GM19463 (cell line): ENCODE measurements at regions not wholly inside any gene's neighbourhood (a gene's known extent, or its start where the extent isn't known, plus 50 kb on each side); places are given as distances from the start of the nearest gene placed in this dataset.
"Not testable (repeated sequence)": the region's sequence is repeated elsewhere in the genome, so short reads cannot be mapped to it uniquely, and the experiment has no call there.

Experiments used
- ATAC-seq: cut with Tn5 transposase; IDR thresholded peaks from one replicate; pipeline ENCODE4 v1.9.1; 2021; ENCODE audit warnings: mild to moderate bottlenecking, moderate library complexity; ENCODE audit not compliant: unreplicated experiment

DNA sequence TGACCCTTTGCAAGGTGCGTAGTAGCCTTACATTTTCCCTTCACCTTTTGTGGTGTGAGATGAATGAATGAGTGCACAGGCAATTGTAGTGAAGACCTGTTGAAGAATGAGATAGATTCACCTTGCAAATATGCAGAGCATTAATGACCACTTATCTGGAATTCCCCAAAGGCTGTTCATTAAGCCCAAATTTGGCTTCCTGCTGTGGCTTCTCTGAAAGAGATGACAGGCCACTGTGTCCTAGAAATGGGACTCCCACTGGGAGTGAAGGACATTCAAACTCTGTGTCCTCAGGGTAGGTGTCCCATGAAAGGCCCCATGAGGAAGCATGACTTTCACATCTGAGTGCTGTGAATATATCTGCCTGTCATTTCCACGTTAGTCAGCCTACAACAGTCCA lies 1821.8 kb upstream of the PIK3C3 start:
- ATAC-seq = no peak

DNA sequence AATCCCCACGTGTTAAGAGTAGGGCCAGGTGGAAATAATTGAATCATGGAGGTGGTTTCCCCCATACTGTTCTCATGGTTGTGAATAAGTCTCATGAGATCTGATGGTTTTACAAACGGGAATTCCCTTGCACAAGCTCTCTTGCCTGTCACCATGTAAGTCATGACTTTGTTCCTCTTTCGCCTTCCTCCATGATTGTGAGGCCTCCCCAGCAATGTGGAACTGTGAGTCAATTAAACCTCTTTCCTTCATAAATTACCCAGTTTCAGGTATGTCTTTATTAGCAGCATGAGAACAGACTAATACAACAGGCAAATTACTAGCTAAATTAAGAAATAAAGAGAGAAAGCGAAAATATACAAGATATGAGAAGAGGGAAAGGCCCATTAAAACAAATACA lies 1822.6 kb upstream of the PIK3C3 start:
- ATAC-seq = not testable (repeated sequence)

DNA sequence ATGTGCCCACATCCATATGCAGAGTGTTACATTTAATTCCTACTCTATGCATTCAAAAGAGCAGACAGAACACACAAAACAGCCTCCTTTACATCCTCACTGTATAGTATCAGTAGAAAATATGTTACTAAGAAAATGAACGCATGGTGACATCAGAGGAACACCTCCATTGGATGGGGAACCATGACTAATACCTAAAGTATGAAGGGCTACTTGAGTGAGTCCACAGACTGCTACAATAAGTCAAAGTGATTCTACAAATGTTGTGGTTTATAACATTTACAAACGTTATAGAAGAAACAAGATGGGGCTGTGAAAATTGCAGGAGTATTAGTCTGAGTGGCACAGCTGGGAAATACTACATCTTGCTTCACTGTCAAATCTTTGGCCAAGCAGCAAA lies 1830.9 kb upstream of the PIK3C3 start:
- no peak for ATAC-seq

DNA sequence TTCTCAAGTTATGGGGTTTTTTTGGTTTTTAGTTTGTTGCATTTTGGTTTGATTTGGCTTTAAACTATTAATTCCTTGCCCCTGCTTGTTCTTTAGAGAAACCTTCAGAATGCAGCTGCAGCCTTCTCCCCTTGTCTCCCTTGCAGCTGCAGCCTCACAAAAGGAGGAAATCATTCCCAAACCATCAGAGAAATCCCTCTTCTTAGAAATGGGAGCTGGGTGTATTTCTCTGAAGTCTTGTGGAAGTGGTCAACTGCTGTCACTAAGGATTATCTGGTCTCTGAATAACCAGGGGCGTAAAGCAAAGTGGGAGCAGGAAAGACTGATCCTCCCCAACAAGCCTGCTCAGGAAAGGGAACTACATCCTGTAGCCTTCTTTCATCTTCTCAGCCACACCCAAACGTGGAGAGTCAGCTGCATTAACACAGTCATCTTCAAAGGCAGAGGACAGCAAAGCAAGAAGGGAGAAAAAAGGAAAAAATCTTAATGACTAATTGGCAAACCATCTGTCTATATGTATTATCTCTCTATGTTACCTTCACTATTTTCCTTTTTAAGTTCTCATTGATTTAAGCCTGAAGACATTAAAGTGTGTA lies 1834.1 kb upstream of the PIK3C3 start:
- ATAC-seq = no peak

DNA sequence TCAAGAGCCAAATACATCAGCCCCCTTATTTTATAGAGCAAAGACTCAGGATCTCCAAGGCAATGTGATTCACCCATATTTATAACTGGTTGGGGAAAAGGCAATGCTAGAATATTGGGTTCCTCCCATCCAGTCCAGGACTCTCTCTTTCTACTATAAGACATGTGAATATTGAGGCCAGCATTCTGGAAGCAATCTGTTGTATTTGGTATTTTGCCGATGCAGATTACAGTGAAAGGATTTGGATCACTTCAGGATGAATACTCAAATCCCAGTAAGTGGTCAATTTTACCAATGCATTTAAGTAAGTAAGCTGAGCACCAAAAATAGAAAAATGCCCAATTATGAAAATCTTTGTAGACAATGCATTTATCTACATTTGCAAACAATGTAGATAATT lies 1834.7 kb upstream of the PIK3C3 start:
- no peak for ATAC-seq

DNA sequence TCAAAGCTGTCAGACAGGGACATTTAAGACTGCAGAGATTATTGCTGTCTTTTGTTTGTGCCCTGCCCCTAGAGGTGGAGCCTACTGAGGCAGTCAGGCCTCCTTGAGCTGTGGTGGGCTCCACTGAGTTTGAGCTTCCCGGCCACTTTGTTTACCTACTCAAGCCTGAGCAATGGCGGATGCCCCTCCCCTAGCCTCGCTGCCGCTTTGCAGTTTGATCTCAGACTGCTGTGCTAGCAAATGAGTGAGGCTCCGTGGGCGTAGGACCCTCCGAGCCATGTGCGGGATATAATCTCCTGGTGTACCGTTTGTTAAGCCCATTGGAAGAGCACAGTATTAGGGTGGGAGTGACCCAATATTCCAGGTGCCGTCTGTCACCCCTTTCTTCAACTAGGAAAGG lies 1835.5 kb upstream of the PIK3C3 start:
- ATAC-seq = not testable (repeated sequence)

DNA sequence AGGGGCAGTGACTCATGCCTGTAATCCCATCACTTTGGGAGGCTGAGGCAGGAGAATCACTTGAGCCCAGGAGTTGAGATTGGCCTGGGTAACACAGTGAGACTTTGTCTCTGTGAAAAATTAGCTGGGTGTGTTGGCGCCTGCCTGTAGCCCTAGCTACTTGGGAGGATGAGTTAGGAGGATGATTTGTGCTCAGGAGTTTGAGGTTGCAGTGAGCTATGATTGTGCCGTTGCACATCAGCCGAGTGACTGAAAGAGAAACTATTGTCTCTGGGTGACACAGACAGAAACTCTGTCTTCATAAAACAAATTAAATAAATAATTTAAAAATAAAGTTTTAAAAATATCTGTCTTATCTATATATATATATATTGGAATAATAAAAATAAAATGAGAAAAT lies 1844.6 kb upstream of the PIK3C3 start:
- no peak for ATAC-seq

DNA sequence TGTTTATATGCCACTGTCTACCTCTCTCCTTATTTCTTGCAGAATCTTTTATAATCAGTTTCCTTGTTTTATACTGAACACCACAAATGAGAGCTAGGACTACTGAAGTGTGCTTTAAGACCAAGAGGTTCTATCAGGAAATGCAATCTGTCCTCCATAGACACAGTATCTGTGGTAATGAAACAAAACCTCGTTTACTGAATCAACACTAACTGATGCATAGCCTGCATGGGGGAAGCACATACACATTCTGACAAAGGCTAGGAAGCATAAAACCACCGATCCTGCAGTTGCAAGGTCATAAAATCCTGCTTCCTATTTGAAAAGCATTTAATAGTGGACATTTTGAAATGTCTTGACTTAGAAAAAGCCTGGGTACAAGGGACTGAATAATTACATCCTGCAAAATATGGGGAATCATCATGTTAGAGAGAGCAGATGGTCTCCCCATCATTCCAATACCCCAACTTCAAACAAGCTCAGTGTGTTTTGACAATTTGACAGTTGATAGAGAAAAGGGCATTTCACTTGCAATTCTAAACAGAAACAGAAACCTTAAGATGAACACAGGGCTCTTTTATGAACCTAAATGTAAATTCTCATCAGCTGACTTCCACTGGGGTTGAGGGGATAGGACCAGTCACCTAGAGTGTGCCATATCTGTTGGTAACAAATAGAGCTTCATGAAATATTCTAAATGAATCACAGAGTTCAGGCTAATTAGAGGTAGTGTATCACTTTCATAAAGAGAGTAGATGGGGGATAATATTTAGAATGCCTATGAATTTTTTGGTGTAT lies 1845.6 kb upstream of the PIK3C3 start:
- no peak for ATAC-seq

DNA sequence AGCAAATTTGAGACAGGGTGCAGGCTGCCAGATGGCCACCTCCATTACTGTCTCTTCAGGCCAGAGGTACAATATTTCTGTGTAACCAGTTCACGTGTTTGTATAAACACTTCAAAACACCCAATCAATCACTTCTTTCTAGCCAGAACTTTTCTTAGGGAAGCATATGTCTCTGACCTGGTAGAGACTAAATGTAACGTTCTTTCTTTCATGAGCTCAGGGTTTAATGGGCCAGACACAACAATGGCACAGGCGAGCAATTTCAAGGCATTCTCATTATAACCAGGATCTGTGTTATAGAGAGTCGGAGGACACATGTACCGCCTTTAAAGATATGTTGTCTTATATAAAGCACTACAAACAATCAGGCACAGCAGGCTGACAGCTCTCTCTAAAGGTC lies 1846.4 kb upstream of the PIK3C3 start:
- ATAC-seq = no peak

DNA sequence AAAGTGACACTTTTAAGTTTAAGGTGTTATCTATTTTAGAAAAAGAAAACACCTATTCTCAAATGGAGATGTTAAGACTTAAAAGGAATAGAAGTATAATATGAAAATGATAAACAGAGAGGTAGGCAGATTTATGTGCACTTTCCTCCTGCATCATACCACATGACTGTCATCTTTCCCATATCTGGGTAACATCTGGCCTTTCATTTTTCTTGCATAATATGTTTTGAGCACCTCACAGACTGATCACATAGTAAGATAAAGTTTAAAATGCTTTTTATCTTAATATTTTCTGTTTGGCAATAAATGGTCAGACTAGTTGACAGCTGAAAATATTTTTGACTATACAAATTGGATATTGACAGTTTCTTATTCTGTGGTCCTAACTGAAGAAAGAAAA lies 1852.1 kb upstream of the PIK3C3 start:
- ATAC-seq = no peak

DNA sequence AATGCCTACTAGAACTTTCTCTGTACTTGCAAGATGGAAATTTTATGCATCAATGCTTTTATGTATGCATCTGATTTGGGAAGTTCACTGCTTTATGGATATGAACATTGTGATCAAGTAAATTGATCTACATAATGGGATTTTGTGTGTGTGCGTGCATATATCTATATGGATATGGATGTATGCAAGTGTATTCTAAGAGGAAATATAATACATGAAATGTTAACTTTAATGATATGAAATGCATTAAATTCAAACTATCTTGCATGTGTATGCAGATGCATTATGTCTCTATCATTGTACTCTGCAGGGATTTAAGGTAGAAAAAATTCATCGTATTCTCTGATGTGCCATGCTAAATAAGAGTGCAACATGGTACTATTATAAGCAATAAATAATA lies 1855.4 kb upstream of the PIK3C3 start:
- ATAC-seq = no peak

DNA sequence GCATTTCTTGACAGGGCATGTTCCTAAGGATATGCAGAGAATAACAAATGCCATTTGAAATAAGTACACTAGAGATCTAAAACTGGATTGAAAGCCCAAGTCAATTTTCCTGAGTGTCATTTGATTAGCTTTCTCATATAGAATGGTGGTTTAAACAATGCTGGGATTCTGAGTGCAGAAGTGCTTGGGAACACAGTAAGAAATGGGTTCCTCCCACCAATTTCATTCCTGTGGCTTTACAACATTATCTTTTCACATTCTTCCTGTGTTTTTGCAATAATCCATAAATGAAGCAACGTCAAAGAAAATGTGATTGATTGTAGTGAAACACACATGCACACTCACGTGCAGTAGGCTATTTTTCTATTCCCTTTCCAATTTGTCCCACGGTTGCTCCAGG lies 1858.4 kb upstream of the PIK3C3 start:
- ATAC-seq = no peak

DNA sequence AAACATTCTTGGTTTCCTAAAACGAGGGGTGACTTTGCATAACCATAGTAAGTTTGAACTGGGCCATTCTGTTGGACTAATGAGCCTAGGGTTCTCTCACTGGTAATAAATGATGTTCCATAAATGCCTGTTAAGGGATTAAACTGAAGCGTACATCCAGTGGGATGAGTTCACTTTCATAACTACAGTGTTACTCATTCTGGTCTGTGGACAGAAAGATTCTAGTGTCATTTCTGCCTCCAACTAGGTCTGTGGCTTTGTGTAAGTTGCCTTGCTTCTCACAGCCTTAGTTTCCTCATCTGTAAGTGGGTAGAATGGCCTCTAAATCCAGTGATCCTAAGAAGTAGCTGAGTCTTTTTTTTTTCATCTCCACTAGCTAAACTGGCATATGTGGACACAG lies 1860.6 kb upstream of the PIK3C3 start:
- ATAC-seq = no peak

DNA sequence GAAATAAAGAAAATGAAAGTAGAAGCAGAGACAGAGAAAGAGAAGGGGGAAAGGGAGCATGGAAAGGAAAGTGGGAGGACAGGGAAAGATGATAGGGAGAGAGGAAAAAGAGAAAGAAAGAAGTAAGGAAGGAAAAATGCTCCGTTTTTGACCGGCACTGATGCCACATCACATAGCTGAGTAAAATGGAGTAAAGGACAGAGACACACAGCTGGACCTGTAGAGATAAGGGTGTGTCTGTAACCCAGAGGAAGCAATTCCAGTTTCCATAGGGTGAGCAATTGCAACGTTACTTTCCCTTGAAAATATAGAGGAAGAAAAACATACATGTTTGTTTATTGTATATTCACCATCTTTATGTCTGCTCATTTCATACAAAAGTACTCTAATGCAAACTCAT lies 1866.9 kb upstream of the PIK3C3 start:
- ATAC-seq = no peak

DNA sequence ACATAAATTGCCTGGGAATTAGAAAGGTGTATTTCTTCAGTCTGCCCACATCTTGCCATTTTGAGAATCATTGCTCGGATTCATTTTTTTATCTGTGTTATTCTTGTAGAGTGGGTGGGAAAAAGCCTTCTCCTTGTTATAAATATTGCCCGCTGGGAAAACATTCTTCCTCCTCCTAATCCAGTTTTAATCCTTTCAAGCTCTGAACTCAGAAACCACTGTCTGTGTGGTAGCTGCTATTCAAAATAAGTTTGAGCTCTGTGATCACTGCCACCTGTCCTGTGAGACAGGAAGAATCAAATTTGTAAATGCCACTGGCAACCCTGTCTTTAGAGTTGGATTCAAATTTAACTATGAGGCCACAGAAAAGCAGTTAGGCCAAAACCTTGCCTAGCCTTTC lies 1875.2 kb upstream of the PIK3C3 start:
- ATAC-seq = no peak

DNA sequence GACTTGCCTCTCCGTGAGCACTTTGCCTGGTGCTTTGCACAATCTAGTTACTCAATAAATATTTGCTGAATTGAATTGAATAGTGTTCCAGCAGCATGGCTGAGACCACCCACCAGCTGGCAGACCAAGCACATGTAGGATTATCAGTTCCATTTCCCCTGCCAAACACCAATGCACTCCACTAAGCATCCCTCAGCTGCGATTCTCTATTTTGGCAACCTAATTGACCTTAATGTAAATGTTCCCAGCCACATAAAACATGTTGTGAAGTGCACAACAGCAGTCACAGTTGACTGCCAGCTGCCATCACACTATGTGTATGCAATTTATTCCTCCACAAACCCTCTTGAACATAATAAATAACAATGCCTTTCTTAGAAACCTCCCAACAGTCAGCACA lies 1879.4 kb upstream of the PIK3C3 start:
- no peak for ATAC-seq

DNA sequence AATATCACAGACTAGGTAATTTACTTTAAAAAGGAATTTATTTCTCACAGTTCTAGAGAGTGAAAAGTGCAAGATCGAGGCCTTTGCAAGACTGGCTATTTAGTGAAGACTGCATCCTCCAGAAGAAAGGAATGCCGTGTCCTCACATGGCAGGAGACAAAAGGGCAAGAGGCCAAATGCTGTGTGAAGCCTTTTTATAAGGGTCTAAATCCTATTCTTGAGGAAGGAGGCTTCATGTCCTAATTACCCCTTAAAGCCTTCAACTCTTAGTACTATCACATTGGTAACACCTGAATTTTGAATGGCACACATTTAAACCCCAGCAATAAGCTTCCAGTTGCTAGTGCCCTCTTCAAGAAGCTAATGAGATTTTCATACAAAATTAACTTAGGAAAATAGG lies 1882.3 kb upstream of the PIK3C3 start:
- no peak for ATAC-seq

DNA sequence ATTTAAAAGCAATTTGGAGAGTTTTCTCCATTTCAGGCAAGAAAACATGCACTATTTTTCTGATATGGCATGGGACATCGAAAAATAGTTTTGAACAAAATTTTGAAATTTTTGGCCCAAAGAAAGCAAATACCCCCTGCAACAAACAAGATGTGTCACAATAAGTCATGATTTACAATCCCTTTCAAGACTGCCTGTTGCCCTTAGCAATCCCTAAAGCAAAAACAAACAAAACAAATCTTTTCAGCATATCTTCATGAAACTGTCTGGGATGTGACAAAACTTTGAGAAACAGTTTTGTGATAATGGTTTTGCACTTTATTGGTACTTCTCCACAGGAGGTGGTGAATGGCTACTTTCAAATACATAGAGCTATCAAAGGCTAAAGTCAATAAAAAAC lies 1888.7 kb upstream of the PIK3C3 start:
- ATAC-seq = no peak

DNA sequence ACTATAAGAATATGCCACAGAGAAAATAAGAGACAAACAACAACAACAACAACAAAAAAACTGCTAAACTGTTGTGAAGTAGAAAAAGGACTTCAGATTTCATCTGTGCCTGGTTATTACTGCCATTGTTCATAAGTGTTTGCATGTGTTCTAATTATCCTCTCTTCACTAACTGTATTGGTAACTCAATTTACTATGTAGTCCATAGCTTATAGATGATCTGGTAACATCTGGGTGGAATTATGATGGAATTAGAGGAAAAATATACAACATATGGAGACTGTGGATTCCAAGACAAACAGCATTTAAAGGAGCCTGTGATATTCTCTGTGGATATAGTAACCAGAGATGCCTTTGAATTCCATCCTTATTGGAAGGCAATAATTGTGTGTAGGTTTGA lies 1891.5 kb upstream of the PIK3C3 start:
- no peak for ATAC-seq

DNA sequence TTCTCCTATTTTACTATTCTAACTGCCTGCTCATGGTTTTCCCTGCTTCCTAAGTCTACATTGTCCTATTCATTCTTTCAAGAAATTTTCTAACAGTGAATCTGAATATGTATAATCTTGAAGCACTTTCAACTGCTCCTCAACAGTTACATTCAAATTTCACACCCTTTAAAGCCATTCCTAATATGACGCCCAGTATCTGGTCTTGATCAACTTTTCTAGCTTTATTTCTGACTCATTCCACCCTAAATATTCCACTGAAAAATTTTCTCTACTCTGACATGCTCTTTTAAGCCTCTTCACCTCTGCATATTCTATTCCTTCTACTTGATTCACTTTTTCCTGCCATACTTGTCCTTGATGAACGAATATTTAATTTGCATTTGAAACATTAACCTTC lies 1893.9 kb upstream of the PIK3C3 start:
- ATAC-seq = no peak

DNA sequence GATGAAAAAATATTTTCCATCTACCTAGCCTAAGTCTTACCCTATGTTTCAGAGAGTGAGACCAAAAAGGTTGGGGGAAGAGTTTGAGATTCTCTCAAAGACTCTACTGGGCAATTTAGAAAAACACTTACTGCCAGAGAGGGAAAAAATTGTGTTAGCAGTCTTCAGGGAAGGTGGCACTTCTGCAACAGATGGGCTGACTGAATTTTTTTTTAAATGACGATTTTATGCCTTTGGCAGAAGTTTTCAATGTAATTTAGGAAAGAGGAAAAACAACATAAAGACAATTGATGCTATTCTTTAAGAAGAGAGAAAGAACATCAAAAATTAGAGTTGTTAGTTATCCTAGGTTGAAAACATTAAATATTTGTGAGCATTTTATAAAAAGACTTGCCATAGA lies 1894.5 kb upstream of the PIK3C3 start:
- ATAC-seq = no peak

DNA sequence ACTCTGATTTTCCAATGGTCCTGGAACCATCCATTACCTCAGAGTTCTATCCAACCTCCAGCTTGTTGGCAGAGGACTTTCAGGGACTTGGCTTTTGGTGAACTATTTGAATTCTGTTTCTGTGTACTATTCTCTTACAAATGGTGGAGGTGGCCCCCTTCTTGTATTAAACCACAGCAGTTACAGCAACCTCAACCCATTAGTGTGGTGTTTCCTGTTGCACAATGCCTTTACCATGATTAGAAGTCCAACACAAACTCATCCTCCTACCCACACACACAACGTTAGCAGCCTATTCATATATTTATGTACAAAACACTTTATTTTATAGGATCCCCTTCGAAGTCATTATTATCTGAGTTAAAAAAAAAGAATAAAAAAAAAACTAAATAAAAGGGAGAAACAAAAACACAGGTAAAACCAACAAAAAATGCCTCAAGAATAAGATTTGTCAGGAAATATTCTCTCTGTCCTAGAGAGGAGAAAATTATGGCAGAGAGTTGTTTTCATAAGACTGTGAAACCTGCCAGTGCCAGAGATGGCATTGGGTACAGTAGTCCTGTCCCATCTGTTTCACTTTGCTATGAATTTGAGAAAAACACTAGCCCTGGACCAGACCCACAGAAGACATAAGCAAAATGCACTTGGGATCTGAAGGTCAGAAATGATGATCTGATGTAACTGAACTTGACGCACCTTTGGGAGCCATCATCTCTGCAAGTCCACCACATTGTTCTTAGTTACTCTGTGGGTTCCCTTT lies 1896.0 kb upstream of the PIK3C3 start:
- ATAC-seq = no peak
